Thyroid gland (tissue), 4 donors: ENCODE measurements at regions not wholly inside any gene's neighbourhood (a gene's known extent, or its start where the extent isn't known, plus 50 kb on each side); places are given as distances from the start of the nearest gene placed in this dataset.

Experiments used
- POLR2A ChIP-seq, 2 donors: fragments of 450-650 bp; IDR thresholded peaks; one replicate each; pipeline ENCODE4 v1.6.1; 2017; ENCODE audit warnings: antibody characterized with exemption in 2 of 2, mild to moderate bottlenecking in 2 of 2, moderate library complexity in 1 of 2
- TF ChIP-seq, protein P1 (sequence below), 6 experiments: fragments of 200-600 bp in 3 of 6; fragments of 450-650 bp in 3 of 6; sonication (generic) in 3 of 6; IDR thresholded peaks; one replicate each; pipeline ENCODE4 v1.5.1; 2016 to 2019; ENCODE audit warnings: antibody characterized with exemption in 6 of 6, mild to moderate bottlenecking in 2 of 6, inconsistent platforms in 1 of 6, moderate library complexity in 1 of 6

DNA sequence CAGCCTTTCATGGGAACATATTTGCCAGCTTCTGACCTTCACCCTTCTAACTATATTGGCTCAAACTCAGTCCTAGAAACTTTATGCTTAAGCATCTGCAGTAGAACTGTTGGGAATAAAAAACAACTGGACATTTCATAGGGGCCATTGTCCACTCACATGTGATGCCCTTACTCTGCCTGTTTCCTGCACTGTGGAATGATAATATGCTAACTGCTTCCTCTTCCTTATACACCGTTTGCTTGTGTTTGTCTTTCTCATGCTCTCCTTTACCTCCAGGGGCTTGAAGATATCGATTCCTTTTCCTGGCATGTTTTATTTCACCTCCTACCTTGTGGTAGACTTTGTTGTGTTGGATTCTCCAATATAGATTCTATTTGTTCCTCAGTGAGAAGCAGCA, 333.0 kb upstream of the DDI1 start:
- TF ChIP-seq, protein P1, sequence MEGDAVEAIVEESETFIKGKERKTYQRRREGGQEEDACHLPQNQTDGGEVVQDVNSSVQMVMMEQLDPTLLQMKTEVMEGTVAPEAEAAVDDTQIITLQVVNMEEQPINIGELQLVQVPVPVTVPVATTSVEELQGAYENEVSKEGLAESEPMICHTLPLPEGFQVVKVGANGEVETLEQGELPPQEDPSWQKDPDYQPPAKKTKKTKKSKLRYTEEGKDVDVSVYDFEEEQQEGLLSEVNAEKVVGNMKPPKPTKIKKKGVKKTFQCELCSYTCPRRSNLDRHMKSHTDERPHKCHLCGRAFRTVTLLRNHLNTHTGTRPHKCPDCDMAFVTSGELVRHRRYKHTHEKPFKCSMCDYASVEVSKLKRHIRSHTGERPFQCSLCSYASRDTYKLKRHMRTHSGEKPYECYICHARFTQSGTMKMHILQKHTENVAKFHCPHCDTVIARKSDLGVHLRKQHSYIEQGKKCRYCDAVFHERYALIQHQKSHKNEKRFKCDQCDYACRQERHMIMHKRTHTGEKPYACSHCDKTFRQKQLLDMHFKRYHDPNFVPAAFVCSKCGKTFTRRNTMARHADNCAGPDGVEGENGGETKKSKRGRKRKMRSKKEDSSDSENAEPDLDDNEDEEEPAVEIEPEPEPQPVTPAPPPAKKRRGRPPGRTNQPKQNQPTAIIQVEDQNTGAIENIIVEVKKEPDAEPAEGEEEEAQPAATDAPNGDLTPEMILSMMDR (IDR thresholded peaks at IDR 0.05), result no peak
- TF ChIP-seq POLR2A (IDR thresholded peaks at IDR 0.05), result no peak
